Liver (tissue), 8 donors: ENCODE measurements at regions not wholly inside any gene's neighbourhood (a gene's known extent, or its start where the extent isn't known, plus 50 kb on each side); places are given as distances from the start of the nearest gene placed in this dataset.

ENCODE experiments used
- DNase-seq: peaks from one replicate; pipeline ENCODE4 v3.0.0-alpha.2; 2017; ENCODE audit warnings: low spot score
- H3K27ac ChIP-seq, 2 donors: one replicate each; pipeline ENCODE4 v1.7.0; 2013; ENCODE audit warnings: inconsistent platforms in 2 of 2, low read length in 2 of 2, control low read depth in 1 of 2, low read depth in 1 of 2, mild to moderate bottlenecking in 1 of 2
- H3K27me3 ChIP-seq, 4 donors: one replicate each; pipeline versions ENCODE4 v1.6.1 to v1.7.0; 2013; ENCODE audit warnings: low read length in 3 of 4, inconsistent platforms in 1 of 4, mild to moderate bottlenecking in 1 of 4, moderate library complexity in 1 of 4; ENCODE audit not compliant: control insufficient read depth in 4 of 4, insufficient read depth in 4 of 4
- H3K36me3 ChIP-seq, 4 donors: one replicate each; pipeline versions ENCODE4 v1.6.1 to v1.7.0; 2013; ENCODE audit warnings: low read length in 3 of 4, mild to moderate bottlenecking in 3 of 4, low read depth in 1 of 4, moderate library complexity in 1 of 4; ENCODE audit not compliant: control insufficient read depth in 4 of 4, insufficient read depth in 3 of 4
- H3K4me1 ChIP-seq, 4 donors: one replicate each; pipeline versions ENCODE4 v1.6.1 to v1.7.0; 2013; ENCODE audit warnings: low read length in 3 of 4, mild to moderate bottlenecking in 3 of 4, moderate library complexity in 1 of 4; ENCODE audit not compliant: control insufficient read depth in 4 of 4, insufficient read depth in 4 of 4
- H3K4me3 ChIP-seq, 3 donors: one replicate each; pipeline versions ENCODE4 v1.6.1 to v1.7.0; 2013; ENCODE audit warnings: low read length in 3 of 3, control low read depth in 1 of 3, low read depth in 1 of 3, mild to moderate bottlenecking in 1 of 3
- H3K9ac ChIP-seq, 2 donors: one replicate each; pipeline ENCODE4 v1.7.0; 2013; ENCODE audit warnings: low read length in 2 of 2, mild to moderate bottlenecking in 2 of 2, moderate library complexity in 2 of 2, control low read depth in 1 of 2, low read depth in 1 of 2
- H3K9me3 ChIP-seq, 4 donors: one replicate each; pipeline versions ENCODE4 v1.6.1 to v1.7.0; 2013; ENCODE audit warnings: low read length in 3 of 4; ENCODE audit not compliant: control insufficient read depth in 4 of 4
- EGR1 ChIP-seq, 2 donors: IDR thresholded peaks; 2 replicates each; pipeline ENCODE4 v1.6.1; 2016 to 2018; ENCODE audit warnings: antibody characterized with exemption in 2 of 2, low read depth in 2 of 2
- FOXA2 ChIP-seq: IDR thresholded peaks from 2 replicates; pipeline ENCODE4 v1.6.1; 2016; ENCODE audit warnings: antibody characterized with exemption
- GABPA ChIP-seq, 2 donors: IDR thresholded peaks in 1 of 2; conservative IDR thresholded peaks in 1 of 2; 2 replicates each; pipeline ENCODE4 v1.6.1; 2016; ENCODE audit warnings: antibody characterized with exemption in 2 of 2, mild to moderate bottlenecking in 1 of 2, moderate library complexity in 1 of 2
- HNF4A ChIP-seq, 2 donors: conservative IDR thresholded peaks; 2 replicates each; pipeline ENCODE4 v1.6.1; 2016; ENCODE audit warnings: antibody characterized with exemption in 2 of 2, mild to moderate bottlenecking in 2 of 2
- HNF4G ChIP-seq: IDR thresholded peaks from 2 replicates; pipeline ENCODE4 v1.6.1; 2016; ENCODE audit warnings: antibody characterized with exemption
- JUND ChIP-seq, 2 donors: IDR thresholded peaks; 2 replicates each; pipeline ENCODE4 v1.6.1; 2016; ENCODE audit warnings: antibody characterized with exemption in 2 of 2
- RAD21 ChIP-seq, 2 donors: IDR thresholded peaks; 2 replicates each; pipeline ENCODE4 v1.6.1; 2016; ENCODE audit warnings: antibody characterized with exemption in 2 of 2, mild to moderate bottlenecking in 2 of 2
- RXRA ChIP-seq, 2 donors: IDR thresholded peaks; 2 replicates each; pipeline ENCODE4 v1.6.1; 2017 to 2018; ENCODE audit warnings: antibody characterized with exemption in 2 of 2, mild to moderate bottlenecking in 1 of 2
- SP1 ChIP-seq: IDR thresholded peaks from 2 replicates; pipeline ENCODE4 v1.6.1; 2018; ENCODE audit warnings: antibody characterized with exemption, mild to moderate bottlenecking
- TAF1 ChIP-seq: conservative IDR thresholded peaks from 2 replicates; pipeline ENCODE4 v1.6.1; 2016; ENCODE audit warnings: antibody characterized with exemption, mild to moderate bottlenecking
- YY1 ChIP-seq: IDR thresholded peaks from 2 replicates; pipeline ENCODE4 v1.6.1; 2016; ENCODE audit warnings: antibody characterized with exemption, mild to moderate bottlenecking
- WGBS: extraction: QIAGEN DNeasy Blood & Tissue Kit; methylation state at CpG from one replicate; pipeline ENCODE4 v1.1.7; 2013; 5-methylcytosine and 5-hydroxymethylcytosine counted together
- TF ChIP-seq, protein P1 (sequence below): IDR thresholded peaks from 2 replicates; pipeline ENCODE4 v1.6.1; 2016; ENCODE audit warnings: antibody characterized with exemption
- TF ChIP-seq, protein P2 (sequence below): fragments of 150-350 bp; IDR thresholded peaks from 2 replicates; pipeline ENCODE4 v1.5.1; 2017; ENCODE audit warnings: improper control_type of control experiment, low read depth, low read length; ENCODE audit not compliant: missing input control
- TF ChIP-seq, protein P3 (sequence below): IDR thresholded peaks from 2 replicates; pipeline ENCODE4 v1.6.1; 2016; ENCODE audit warnings: antibody characterized with exemption
- TF ChIP-seq, protein P4 (sequence below): IDR thresholded peaks from 2 replicates; pipeline ENCODE4 v1.6.1; 2016; ENCODE audit warnings: antibody characterized with exemption, mild to moderate bottlenecking
- donor health status: healthy.
- donor health status: healthy.
- donor health status: healthy.
- donor health status: healthy.
- donor health status: healthy.

DNA sequence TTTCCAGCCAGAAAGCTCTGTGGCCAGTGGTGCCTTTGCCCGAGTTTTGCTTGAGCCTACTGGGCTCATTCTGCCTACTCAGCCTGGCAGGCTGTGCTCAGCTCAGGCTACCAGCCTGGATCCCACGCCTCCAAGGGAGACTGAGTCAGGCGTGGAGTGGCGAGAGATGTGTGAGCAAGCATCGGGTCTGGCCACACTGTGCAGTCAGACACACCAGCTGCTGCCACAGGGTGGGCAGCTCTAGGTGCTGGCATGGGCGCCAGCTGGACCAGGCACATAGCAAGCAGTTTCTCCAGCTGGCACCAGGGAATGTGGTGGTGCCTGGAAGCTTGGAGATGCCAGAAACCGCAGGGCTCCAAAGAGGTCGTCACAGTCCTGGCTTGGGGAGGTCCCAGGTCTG, 498.5 kb upstream of the CNTN4 start (continued):
- TF ChIP-seq, protein P1, sequence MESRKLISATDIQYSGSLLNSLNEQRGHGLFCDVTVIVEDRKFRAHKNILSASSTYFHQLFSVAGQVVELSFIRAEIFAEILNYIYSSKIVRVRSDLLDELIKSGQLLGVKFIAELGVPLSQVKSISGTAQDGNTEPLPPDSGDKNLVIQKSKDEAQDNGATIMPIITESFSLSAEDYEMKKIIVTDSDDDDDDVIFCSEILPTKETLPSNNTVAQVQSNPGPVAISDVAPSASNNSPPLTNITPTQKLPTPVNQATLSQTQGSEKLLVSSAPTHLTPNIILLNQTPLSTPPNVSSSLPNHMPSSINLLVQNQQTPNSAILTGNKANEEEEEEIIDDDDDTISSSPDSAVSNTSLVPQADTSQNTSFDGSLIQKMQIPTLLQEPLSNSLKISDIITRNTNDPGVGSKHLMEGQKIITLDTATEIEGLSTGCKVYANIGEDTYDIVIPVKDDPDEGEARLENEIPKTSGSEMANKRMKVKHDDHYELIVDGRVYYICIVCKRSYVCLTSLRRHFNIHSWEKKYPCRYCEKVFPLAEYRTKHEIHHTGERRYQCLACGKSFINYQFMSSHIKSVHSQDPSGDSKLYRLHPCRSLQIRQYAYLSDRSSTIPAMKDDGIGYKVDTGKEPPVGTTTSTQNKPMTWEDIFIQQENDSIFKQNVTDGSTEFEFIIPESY: no peak

DNA sequence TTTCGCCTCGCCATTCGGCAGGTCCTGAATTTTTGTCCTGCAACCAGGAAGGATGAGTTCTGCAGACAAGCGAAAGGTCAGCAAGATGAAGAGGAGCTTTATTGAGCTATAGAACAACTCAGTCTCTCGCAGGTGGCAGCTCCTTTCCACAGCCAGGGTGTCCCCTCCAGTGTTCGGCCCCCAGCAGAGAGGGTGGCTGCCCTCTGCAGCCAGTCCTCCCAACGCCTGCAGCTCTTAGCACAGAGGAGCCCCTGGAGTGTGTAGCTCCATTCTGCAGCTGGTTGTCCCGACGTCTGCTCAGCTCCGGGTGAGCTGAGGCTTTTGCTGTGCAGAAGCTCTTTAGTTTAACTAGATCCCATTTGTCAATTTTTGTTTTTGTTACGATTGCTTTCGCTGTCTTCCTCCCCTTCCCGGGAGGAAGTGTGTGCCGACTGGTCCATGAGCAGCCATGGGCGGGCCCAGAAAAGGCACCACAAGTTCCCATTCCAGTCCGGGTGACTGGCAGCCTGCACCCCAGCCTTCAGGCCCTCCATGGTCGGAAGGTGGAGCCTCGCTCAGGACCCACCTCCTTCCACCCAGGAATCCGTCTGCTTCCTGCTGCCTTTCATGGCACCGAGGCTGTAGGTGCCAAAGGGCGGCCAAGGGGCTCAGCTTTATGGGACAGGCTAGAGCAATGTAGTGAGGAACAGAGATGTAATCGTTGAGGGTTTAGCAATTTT, 497.8 kb upstream of the CNTN4 start:
- TF ChIP-seq, protein P2, sequence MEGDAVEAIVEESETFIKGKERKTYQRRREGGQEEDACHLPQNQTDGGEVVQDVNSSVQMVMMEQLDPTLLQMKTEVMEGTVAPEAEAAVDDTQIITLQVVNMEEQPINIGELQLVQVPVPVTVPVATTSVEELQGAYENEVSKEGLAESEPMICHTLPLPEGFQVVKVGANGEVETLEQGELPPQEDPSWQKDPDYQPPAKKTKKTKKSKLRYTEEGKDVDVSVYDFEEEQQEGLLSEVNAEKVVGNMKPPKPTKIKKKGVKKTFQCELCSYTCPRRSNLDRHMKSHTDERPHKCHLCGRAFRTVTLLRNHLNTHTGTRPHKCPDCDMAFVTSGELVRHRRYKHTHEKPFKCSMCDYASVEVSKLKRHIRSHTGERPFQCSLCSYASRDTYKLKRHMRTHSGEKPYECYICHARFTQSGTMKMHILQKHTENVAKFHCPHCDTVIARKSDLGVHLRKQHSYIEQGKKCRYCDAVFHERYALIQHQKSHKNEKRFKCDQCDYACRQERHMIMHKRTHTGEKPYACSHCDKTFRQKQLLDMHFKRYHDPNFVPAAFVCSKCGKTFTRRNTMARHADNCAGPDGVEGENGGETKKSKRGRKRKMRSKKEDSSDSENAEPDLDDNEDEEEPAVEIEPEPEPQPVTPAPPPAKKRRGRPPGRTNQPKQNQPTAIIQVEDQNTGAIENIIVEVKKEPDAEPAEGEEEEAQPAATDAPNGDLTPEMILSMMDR: no peak
- no peak for TF ChIP-seq RAD21 (IDR thresholded peaks at IDR 0.05)
- TF ChIP-seq FOXA2: no peak
- TF ChIP-seq TAF1: no peak
- TF ChIP-seq RXRA (IDR thresholded peaks at IDR 0.05): no peak
- TF ChIP-seq SP1: no peak
- no peak for TF ChIP-seq JUND (IDR thresholded peaks at IDR 0.05)
- no peak for TF ChIP-seq GABPA (IDR thresholded peaks at IDR 0.05 in 1 of 2, conservative IDR thresholded peaks at IDR 0.05 in 1 of 2)
- no peak overlapping the region for H3K9ac ChIP-seq
- no peaks in the 10 kb centered on the region for H3K36me3 ChIP-seq
- H3K27ac ChIP-seq: no peak overlapping the region
- no peaks in the 10 kb centered on the region for H3K9me3 ChIP-seq
- H3K4me1 ChIP-seq: no peaks in the 10 kb centered on the region
- DNase-seq: no peak
- no peak overlapping the region for H3K4me3 ChIP-seq
- H3K27me3 ChIP-seq: no peaks in the 10 kb centered on the region
- WGBS: 84% methylated on average over 22 of the region's 22 CpGs

DNA sequence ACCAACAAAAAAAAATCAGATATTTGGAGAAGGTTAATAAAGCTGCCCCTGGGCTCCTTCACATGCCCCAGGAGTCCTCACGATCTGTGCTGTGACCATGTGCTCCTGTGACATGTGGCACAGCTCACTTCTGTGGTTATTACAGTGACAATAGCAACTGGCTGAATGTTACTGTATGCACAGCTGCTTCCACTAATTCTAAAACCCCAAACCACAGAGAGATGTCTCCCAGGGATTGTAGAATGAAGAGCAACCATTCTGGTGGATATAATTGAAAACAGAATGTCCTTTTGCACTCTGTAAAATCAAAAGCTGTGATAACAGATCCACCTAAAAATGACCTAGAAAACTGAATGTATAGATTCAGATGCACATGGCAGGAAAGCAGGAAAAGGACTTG, 489.2 kb upstream of the CNTN4 start:
- Histone ChIP-seq H3K9ac (no peak overlapping the region), H3K36me3 (no peaks in the 10 kb centered on the region), H3K9me3 (no peaks in the 10 kb centered on the region), H3K27ac (no peak overlapping the region), H3K4me1 (no peaks in the 10 kb centered on the region), H3K27me3 (peaks cover 0 to 5% (median 0%) of the 10 kb centered on the region in 4 donors), H3K4me3 (no peak overlapping the region)
- TF ChIP-seq, protein P3, sequence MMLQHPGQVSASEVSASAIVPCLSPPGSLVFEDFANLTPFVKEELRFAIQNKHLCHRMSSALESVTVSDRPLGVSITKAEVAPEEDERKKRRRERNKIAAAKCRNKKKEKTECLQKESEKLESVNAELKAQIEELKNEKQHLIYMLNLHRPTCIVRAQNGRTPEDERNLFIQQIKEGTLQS: no peak
- TF ChIP-seq TAF1 (no peak), JUND (IDR thresholded peaks at IDR 0.05) (no peak), EGR1 (IDR thresholded peaks at IDR 0.05; ENCODE audit: low read depth in 2 of 2) (no peak), HNF4A (conservative IDR thresholded peaks at IDR 0.05) (no peak), GABPA (IDR thresholded peaks at IDR 0.05 in 1 of 2, conservative IDR thresholded peaks at IDR 0.05 in 1 of 2) (no peak), YY1 (no peak), HNF4G (no peak)
- TF ChIP-seq, protein P1: no peak
- TF ChIP-seq, protein P2: no peak
- TF ChIP-seq, protein P4, sequence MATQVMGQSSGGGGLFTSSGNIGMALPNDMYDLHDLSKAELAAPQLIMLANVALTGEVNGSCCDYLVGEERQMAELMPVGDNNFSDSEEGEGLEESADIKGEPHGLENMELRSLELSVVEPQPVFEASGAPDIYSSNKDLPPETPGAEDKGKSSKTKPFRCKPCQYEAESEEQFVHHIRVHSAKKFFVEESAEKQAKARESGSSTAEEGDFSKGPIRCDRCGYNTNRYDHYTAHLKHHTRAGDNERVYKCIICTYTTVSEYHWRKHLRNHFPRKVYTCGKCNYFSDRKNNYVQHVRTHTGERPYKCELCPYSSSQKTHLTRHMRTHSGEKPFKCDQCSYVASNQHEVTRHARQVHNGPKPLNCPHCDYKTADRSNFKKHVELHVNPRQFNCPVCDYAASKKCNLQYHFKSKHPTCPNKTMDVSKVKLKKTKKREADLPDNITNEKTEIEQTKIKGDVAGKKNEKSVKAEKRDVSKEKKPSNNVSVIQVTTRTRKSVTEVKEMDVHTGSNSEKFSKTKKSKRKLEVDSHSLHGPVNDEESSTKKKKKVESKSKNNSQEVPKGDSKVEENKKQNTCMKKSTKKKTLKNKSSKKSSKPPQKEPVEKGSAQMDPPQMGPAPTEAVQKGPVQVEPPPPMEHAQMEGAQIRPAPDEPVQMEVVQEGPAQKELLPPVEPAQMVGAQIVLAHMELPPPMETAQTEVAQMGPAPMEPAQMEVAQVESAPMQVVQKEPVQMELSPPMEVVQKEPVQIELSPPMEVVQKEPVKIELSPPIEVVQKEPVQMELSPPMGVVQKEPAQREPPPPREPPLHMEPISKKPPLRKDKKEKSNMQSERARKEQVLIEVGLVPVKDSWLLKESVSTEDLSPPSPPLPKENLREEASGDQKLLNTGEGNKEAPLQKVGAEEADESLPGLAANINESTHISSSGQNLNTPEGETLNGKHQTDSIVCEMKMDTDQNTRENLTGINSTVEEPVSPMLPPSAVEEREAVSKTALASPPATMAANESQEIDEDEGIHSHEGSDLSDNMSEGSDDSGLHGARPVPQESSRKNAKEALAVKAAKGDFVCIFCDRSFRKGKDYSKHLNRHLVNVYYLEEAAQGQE: no peak
- WGBS: 56% methylated on average over 1 of the region's 1 CpG
- DNase-seq: no peak
